ENCODE measurements at regions not wholly inside any gene's neighbourhood (a gene's known extent, or its start where the extent isn't known, plus 50 kb on each side); places are given as distances from the start of the nearest gene placed in this dataset.

DNA sequence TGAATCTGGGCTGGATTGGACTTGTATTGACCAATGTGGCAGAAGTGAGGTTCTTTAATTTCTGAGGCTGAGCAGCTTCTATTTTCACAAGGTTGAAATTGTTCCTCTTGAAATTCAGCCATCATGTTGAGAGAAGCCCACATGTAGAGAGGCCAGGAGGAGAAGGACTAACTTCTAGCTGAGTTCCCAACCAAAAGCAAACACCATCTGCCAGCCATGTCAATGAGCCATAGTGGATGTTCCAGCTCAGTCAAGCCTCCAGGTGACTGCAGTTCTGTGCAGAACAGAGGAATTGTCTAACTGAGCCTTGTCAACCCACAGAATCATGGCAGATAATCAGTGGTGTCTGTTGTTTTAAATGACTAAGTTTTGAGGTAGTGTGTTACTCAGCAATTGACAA is 110.6 kb upstream of the ACVR1 start:
- TF ChIP-seq, protein P1, sequence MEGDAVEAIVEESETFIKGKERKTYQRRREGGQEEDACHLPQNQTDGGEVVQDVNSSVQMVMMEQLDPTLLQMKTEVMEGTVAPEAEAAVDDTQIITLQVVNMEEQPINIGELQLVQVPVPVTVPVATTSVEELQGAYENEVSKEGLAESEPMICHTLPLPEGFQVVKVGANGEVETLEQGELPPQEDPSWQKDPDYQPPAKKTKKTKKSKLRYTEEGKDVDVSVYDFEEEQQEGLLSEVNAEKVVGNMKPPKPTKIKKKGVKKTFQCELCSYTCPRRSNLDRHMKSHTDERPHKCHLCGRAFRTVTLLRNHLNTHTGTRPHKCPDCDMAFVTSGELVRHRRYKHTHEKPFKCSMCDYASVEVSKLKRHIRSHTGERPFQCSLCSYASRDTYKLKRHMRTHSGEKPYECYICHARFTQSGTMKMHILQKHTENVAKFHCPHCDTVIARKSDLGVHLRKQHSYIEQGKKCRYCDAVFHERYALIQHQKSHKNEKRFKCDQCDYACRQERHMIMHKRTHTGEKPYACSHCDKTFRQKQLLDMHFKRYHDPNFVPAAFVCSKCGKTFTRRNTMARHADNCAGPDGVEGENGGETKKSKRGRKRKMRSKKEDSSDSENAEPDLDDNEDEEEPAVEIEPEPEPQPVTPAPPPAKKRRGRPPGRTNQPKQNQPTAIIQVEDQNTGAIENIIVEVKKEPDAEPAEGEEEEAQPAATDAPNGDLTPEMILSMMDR (IDR thresholded peaks at IDR 0.05), result no peak
- TF ChIP-seq POLR2A (IDR thresholded peaks at IDR 0.05), result no peak
